Activated CD8-positive, alpha-beta memory T cell treated with anti-CD3 and anti-CD28 coated beads, Interleukin-2, amount 10 ng/mL, durations not matched to agents 7 days and 5 days (primary cell): ENCODE measurements at regions not wholly inside any gene's neighbourhood (a gene's known extent, or its start where the extent isn't known, plus 50 kb on each side); places are given as distances from the start of the nearest gene placed in this dataset.

Experiments
- ATAC-seq: fragments of 150-1000 bp; cut with Tn5 transposase; one replicate; pipeline ENCODE4 v1.10.0; 2021; ENCODE audit warnings: moderate library complexity
- CTCF ChIA-PET: fragments of 350-600 bp; sonication (Branson Sonifier 250); formaldehyde crosslinking; loops from one replicate; lab custom pipeline; 2021; ENCODE audit warnings: antibody characterized with exemption; lab: Charles Lee
- DNase-seq: peaks from one replicate; pipeline ENCODE4 v3.0.0-alpha.2; 2020
- H3K27ac Mint-ChIP-seq: one replicate; pipeline ENCODE4 v1.8.0; 2021; ENCODE audit warnings: mild to moderate bottlenecking, mixed read lengths
- H3K27me3 Mint-ChIP-seq: one replicate; pipeline ENCODE4 v1.8.0; 2021; ENCODE audit warnings: mixed read lengths
- H3K36me3 Mint-ChIP-seq: one replicate; pipeline ENCODE4 v1.8.0; 2021; ENCODE audit warnings: mild to moderate bottlenecking, mixed read lengths
- H3K4me1 Mint-ChIP-seq: one replicate; pipeline ENCODE4 v1.8.0; 2021; ENCODE audit warnings: mixed read lengths
- H3K4me3 Mint-ChIP-seq: one replicate; pipeline ENCODE4 v1.8.0; 2021; ENCODE audit warnings: mild to moderate bottlenecking, moderate library complexity, mixed read lengths
- H3K9me3 Mint-ChIP-seq: one replicate; pipeline ENCODE4 v1.8.0; 2022; ENCODE audit warnings: low read depth, mixed read lengths

DNA sequence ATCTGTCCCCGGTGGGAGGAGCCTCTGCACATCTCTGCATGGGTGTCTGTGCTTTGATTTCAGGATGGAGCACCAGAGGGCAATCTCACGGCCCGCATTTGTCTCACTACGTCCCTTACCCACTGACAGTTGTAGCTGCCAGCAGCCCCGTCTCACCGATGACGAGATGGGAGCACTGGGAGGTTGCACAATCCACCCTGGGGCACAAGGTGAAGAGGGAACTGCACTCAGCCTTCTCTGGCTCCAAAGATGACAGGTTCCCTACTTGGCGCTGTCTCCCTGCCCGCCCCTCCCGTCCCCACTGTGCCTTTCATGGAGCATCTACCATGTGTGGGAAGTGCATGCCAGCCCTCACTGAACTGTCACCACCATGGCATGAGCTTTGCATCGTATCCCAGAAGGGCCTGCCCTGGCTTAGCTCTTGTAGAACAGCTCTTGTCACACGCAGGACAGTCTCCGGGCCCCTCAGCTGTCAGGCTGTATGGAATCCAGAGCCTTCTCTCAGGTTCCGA, 99.9 kb upstream of the PMEPA1 start:
- DNase-seq = no peak
- CTCF ChIA-PET = interaction anchor here (0.7 kb wide), 1 partner anchor 48 kb away, joined by 3 read pairs; no protein-coding TSS in a partner anchor

GRCh38 chr20:57809149-57809548, 99.3 kb upstream of the PMEPA1 start:
- Mint-ChIP-seq H3K36me3 (no peaks in the 10 kb centered on the region), H3K9me3 (no peaks in the 10 kb centered on the region), H3K27me3 (peaks cover 7% of the 10 kb centered on the region), H3K27ac (no peak overlapping the region), H3K4me1 (no peaks in the 10 kb centered on the region), H3K4me3 (no peak overlapping the region)
- ATAC-seq (no peak), DNase-seq (no peak)
- CTCF ChIA-PET = no interaction called here

More for the DNA sequence above, 99.9 kb upstream of the PMEPA1 start:
- H3K27ac Mint-ChIP-seq = no peak overlapping the region
- H3K4me1 Mint-ChIP-seq = no peaks in the 10 kb centered on the region
- H3K27me3 Mint-ChIP-seq = peaks cover 10% of the 10 kb centered on the region
- H3K9me3 Mint-ChIP-seq = no peaks in the 10 kb centered on the region
- no peaks in the 10 kb centered on the region for H3K36me3 Mint-ChIP-seq
- H3K4me3 Mint-ChIP-seq = no peak overlapping the region
- no peak for ATAC-seq

DNA sequence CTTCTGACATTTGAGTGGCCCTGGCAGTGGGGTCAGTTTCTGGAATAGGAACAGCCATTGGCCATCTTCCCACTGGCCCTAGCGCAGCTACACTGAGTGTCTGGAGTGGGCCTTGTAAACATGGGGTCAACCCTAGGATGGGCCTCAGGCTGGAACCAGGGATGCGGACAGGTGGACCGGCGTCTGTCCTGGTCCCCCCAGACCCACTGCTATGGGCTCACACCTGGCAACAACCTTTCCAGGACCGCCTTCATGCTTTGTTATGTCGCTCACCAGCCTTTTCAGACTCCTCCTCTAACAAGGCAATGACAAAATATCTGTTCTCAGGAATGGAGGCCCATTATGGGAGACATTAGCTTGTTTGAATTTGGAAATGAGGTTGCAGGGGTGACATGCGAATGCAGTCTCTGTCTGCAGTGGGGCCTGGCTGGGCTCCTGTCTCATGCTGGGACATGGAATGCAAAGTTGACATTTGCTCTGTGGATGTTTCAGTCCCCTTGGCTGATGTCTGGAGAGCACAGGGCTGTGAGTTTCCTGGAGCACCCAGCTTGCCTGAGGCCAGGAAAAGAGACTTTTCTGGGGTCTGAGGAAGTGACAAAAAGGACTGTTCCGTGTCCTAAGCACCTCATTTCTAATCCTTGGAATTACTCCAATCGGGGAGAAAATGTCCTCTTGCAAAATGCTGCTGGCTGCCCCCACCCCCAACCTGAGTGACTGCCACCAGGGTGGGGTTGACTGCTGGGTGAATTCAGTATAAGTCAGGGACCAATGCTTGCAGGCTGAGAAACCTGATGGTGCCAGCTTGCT, 98.7 kb upstream of the PMEPA1 start:
- no peaks in the 10 kb centered on the region for H3K9me3 Mint-ChIP-seq
- peaks cover 7% of the 10 kb centered on the region for H3K27me3 Mint-ChIP-seq
- H3K4me1 Mint-ChIP-seq = no peaks in the 10 kb centered on the region
- ATAC-seq (no peak), DNase-seq (no peak)
- no peak overlapping the region for H3K27ac Mint-ChIP-seq
- CTCF ChIA-PET = no interaction called here
- H3K36me3 Mint-ChIP-seq = no peaks in the 10 kb centered on the region
- H3K4me3 Mint-ChIP-seq = no peak overlapping the region

GRCh38 chr20:57807401-57808263, 97.8 kb upstream of the PMEPA1 start:
- no peaks in the 10 kb centered on the region for H3K36me3 Mint-ChIP-seq
- peaks cover 7% of the 10 kb centered on the region for H3K27me3 Mint-ChIP-seq
- no peak overlapping the region for H3K4me3 Mint-ChIP-seq
- ATAC-seq (no peak), DNase-seq (no peak)
- H3K4me1 Mint-ChIP-seq = no peaks in the 10 kb centered on the region
- H3K9me3 Mint-ChIP-seq = no peaks in the 10 kb centered on the region
- no peak overlapping the region for H3K27ac Mint-ChIP-seq
- CTCF ChIA-PET = no interaction called here

DNA sequence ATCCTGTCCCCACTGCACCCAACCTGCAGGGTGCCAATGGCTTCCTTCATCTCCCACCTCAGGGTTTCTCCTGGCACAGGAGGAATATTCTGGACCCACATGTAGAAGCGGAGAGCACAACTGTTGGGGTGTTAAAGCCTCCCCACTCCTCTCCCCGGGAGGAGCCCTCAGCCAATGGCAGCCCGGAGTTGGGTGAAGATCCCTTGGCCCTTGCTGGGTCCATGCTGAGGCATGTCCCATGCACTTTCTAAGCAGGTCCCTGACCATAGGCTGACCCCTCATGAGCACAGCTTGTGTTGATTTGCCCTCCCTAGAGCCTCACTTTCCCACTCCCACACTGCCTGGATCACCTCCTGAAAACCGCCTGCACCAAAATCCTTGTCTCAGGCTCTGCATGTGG, 97.2 kb upstream of the PMEPA1 start:
- CTCF ChIA-PET = no interaction called here
- no peak overlapping the region for H3K27ac Mint-ChIP-seq
- no peak for DNase-seq
- H3K36me3 Mint-ChIP-seq = no peaks in the 10 kb centered on the region
- H3K27me3 Mint-ChIP-seq = peaks cover 3% of the 10 kb centered on the region
- no peak overlapping the region for H3K4me3 Mint-ChIP-seq
- no peaks in the 10 kb centered on the region for H3K9me3 Mint-ChIP-seq
- H3K4me1 Mint-ChIP-seq = no peaks in the 10 kb centered on the region
- ATAC-seq = no peak

DNA sequence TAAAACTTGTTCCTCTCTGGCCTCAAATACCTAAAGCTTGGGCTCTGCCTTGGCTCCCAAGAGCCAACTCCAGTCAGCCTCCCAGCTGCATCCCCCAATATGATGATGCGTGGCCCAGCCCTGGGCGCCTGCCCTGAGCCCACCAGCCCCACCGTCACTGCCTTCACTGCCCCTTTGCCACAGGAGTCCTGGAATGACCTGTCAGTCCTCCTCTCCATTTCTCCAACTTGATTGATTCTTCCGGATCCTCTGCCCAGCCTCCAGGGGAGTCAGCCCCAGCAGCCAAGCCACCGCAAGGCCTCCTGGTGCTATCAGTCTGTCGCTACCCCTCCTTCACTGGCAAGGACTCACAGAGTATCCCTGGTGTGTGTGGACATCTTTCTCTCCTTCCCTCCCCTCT, 96.7 kb upstream of the PMEPA1 start:
- no peaks in the 10 kb centered on the region for H3K36me3 Mint-ChIP-seq
- CTCF ChIA-PET = no interaction called here
- no peak overlapping the region for H3K27ac Mint-ChIP-seq
- H3K27me3 Mint-ChIP-seq = peaks cover 3% of the 10 kb centered on the region
- DNase-seq = no peak
- ATAC-seq = no peak
- H3K4me1 Mint-ChIP-seq = no peaks in the 10 kb centered on the region
- H3K9me3 Mint-ChIP-seq = no peaks in the 10 kb centered on the region
- no peak overlapping the region for H3K4me3 Mint-ChIP-seq

- H3K9me3 Mint-ChIP-seq = no peaks in the 10 kb centered on the region
- ATAC-seq (no peak), DNase-seq (no peak)
- H3K36me3 Mint-ChIP-seq = no peaks in the 10 kb centered on the region
- no peak overlapping the region for H3K4me3 Mint-ChIP-seq
- H3K4me1 Mint-ChIP-seq = no peaks in the 10 kb centered on the region
- peaks cover 3% of the 10 kb centered on the region for H3K27me3 Mint-ChIP-seq
- H3K27ac Mint-ChIP-seq = no peak overlapping the region
- CTCF ChIA-PET = no interaction called here
Observed at GRCh38 chr20:57805747-57806146, 95.9 kb upstream of the PMEPA1 start.

DNA sequence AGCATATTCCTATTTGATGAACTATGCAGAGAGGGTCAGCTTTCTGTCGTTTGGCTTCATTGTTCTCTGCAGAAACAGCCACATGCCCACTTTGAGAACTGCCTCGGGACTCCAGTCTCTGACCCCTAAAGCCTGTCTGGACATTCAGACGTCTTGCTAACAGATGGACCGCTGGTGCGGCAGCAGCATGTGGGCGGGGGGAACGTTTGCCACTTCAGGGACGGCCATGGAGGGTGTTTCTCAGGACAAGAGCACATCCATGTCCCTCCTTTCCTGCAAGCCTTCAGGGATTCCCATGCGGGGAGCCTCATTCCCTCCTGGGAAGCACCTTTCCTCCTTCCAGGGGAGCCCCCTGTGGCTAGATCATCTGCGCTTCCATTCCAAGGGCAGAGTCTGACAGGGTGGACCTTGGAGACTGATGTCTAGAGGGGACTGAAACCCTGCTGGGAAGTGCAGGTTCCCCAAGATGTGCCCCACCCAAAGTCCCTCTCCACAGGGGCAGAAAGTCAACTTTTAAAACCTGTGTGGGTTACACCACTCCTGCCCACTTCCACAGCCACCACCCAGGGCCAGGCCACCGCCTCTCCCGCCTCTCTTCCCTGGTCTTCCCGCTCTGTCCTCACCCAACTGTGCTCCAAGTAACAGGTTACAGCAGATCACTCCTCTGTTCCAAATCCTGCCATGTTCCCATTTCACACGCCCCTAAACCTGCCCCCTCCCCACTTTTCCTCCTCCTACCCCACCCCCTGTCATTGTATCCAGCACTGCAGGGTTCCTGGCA, 94.8 kb upstream of the PMEPA1 start:
- no peak for DNase-seq
- H3K4me1 Mint-ChIP-seq = no peaks in the 10 kb centered on the region
- CTCF ChIA-PET = no interaction called here
- peaks cover 3% of the 10 kb centered on the region for H3K27me3 Mint-ChIP-seq
- H3K27ac Mint-ChIP-seq = no peak overlapping the region
- no peaks in the 10 kb centered on the region for H3K36me3 Mint-ChIP-seq
- no peak overlapping the region for H3K4me3 Mint-ChIP-seq
- H3K9me3 Mint-ChIP-seq = no peaks in the 10 kb centered on the region
- no peak for ATAC-seq

DNA sequence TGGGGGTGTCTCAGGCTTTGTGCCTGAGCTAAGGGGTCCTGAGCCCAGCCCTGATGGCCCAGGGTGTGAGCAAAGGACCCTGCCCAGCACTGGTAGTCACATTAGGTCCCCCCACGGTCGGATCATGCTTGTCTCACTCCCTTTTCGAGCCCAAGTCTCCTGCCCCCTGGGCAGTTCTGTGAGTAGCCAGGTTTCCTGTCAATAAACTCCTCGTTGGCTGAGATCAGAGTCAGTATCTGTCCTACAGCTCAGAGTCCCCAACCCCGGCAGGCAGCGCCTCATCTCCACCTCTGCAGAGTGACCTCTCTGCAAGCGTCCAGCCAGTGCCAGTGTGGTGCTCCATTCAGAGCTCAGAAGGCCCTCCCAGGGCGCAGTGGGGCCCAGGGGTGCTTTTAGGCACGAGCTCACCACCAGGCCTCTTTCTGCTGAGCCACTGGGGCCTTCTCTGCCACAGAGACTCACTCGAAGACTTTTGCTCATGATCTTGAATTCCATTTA, 93.7 kb upstream of the PMEPA1 start:
- H3K4me1 Mint-ChIP-seq = no peaks in the 10 kb centered on the region
- H3K4me3 Mint-ChIP-seq = no peak overlapping the region
- no peaks in the 10 kb centered on the region for H3K9me3 Mint-ChIP-seq
- peaks cover 7% of the 10 kb centered on the region for H3K27me3 Mint-ChIP-seq
- CTCF ChIA-PET = no interaction called here
- ATAC-seq = no peak
- DNase-seq = no peak
- H3K27ac Mint-ChIP-seq = no peak overlapping the region
- no peaks in the 10 kb centered on the region for H3K36me3 Mint-ChIP-seq

GRCh38 chr20:57802765-57803507, 93.1 kb upstream of the PMEPA1 start:
- Mint-ChIP-seq H3K27ac (no peak overlapping the region), H3K36me3 (no peaks in the 10 kb centered on the region), H3K9me3 (no peaks in the 10 kb centered on the region), H3K27me3 (peaks cover 10% of the 10 kb centered on the region), H3K4me1 (no peaks in the 10 kb centered on the region), H3K4me3 (no peak overlapping the region)
- no peak for ATAC-seq
- DNase-seq = no peak
- CTCF ChIA-PET = no interaction called here

DNA sequence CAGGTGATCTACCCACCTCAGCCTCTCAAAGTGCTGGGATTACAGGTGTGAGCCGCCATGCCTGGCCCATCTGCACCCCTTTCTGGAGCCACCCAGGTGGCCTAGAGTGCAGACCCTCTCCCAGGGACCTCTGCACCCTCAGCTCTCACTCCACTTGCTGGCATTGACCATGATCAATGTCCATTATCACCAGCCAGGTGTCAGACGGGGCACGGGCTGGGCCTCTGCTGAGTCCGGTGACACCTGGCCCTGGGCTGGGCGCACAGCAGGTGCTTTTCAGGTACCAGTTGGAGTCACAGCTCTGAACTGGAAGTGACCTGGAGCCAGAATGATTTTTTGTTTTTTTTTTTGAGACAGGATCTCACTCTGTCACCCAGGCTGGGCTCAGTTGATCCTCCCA, 91.8 kb upstream of the PMEPA1 start:
- Mint-ChIP-seq H3K9me3 (no peaks in the 10 kb centered on the region), H3K36me3 (no peaks in the 10 kb centered on the region), H3K4me1 (no peaks in the 10 kb centered on the region), H3K27me3 (peaks cover 10% of the 10 kb centered on the region), H3K27ac (no peak overlapping the region), H3K4me3 (no peak overlapping the region)
- DNase-seq = no peak
- no peak for ATAC-seq
- CTCF ChIA-PET = no interaction called here

- H3K9me3 Mint-ChIP-seq = no peaks in the 10 kb centered on the region
- DNase-seq (no peak), ATAC-seq (no peak)
- no peaks in the 10 kb centered on the region for H3K4me1 Mint-ChIP-seq
- no peak overlapping the region for H3K4me3 Mint-ChIP-seq
- H3K27ac Mint-ChIP-seq = no peak overlapping the region
- peaks cover 7% of the 10 kb centered on the region for H3K27me3 Mint-ChIP-seq
- no peaks in the 10 kb centered on the region for H3K36me3 Mint-ChIP-seq
- CTCF ChIA-PET = no interaction called here
Observed at GRCh38 chr20:57800791-57801430, 91.1 kb upstream of the PMEPA1 start.
